Activated naive CD8-positive, alpha-beta T cell (primary cell): ENCODE measurements at regions not wholly inside any gene's neighbourhood (a gene's known extent, or its start where the extent isn't known, plus 50 kb on each side); places are given as distances from the start of the nearest gene placed in this dataset.

Source experiments
- H3K27ac Mint-ChIP-seq: one replicate; pipeline ENCODE4 v1.8.0; 2021; ENCODE audit warnings: mixed read lengths
- H3K27me3 Mint-ChIP-seq: one replicate; pipeline ENCODE4 v1.8.0; 2021; ENCODE audit warnings: mixed read lengths
- H3K36me3 Mint-ChIP-seq: one replicate; pipeline ENCODE4 v1.8.0; 2021; ENCODE audit warnings: mixed read lengths
- H3K4me1 Mint-ChIP-seq: one replicate; pipeline ENCODE4 v1.8.0; 2021; ENCODE audit warnings: low read depth, mixed read lengths
- H3K4me3 Mint-ChIP-seq: one replicate; pipeline ENCODE4 v1.8.0; 2021; ENCODE audit warnings: mild to moderate bottlenecking, mixed read lengths
- H3K9me3 Mint-ChIP-seq: one replicate; pipeline ENCODE4 v1.8.0; 2021; ENCODE audit warnings: low read depth, mixed read lengths

DNA sequence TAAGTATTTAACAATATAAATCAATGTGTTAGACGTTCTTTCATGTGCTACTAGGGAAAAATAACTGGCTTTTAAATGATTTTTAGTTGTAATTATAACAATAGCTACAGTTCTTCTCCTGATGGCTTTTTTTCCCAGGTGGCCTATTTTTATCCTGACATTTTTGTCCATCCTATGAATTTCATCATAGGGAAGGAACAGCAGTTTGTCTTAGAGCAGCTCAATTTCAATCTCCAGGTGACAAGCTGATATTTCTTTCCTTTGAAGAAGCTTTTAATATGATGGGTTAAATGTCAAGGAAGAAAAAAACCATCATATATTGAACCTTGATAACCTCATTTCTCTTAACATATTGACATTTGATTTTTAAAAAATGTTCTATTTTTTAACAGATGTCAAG is 163.0 kb upstream of the AGA start:
- H3K27me3 Mint-ChIP-seq = no peaks in the 10 kb centered on the region
- no peaks in the 10 kb centered on the region for H3K4me1 Mint-ChIP-seq

DNA sequence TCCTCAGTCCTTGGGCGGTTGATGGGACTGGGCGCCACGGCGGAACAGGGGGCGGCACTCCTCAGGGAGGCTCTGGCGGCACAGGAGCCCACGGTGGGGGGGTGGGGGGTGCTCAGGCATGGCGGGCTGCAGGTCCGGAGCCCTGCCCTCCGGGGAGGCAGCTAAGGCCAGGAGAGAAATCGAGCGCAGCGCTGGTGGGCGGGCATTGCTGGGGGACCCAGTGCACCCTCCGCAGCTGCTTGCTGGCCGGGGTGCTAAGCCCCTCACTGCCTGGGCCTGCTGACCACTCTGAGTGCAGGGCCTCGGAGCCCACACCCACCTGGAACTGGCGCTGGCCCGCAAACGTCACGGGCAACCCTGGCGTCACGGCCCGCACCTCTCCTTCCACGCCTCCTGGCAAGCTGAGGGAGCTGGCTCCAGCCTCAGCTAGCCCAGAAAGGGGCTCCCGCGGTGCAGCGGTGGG is 164.9 kb upstream of the AGA start:
- Mint-ChIP-seq H3K27ac (no peak overlapping the region), H3K27me3 (no peaks in the 10 kb centered on the region), H3K4me1 (no peaks in the 10 kb centered on the region), H3K36me3 (no peaks in the 10 kb centered on the region), H3K9me3 (no peaks in the 10 kb centered on the region), H3K4me3 (no peak overlapping the region)

More for the DNA sequence above, 163.0 kb upstream of the AGA start:
- Mint-ChIP-seq H3K4me3 (no peak overlapping the region), H3K9me3 (no peaks in the 10 kb centered on the region), H3K27ac (no peak overlapping the region), H3K36me3 (no peaks in the 10 kb centered on the region)

DNA sequence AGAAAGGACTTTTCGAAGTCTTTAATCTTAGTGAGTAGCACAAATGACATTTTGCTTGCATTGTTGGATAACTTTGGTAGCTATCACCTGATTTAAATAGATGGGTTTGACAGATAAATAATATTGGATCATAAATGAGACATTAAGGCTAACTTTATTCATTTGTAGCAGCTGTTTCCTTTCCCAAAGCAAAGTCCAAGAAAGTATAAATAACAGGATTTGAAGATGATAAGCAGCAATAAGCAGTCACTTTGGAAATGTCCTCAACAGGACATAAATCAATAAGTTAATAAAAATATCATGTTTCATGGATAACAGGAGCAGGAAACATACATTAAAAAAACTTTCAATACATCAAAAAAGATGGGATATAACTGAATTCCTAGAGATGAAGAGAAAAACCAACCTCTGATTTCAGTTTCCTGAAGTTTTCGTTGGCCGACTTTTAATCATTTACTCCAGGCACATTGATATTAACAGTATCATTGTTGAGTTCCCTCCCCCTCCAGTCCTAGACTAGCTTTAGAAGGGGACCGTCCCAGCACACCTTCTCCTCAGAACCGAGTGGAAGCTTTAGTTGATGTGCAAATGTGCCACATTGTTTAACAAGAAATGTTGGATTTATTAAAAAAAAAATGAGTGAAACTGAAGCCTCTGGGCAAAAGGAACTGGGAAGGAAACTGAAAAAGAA is 169.9 kb upstream of the AGA start:
- H3K27me3 Mint-ChIP-seq = no peaks in the 10 kb centered on the region
- no peak overlapping the region for H3K27ac Mint-ChIP-seq
- H3K4me1 Mint-ChIP-seq = no peaks in the 10 kb centered on the region
- H3K4me3 Mint-ChIP-seq = no peak overlapping the region
- H3K9me3 Mint-ChIP-seq = no peaks in the 10 kb centered on the region
- no peaks in the 10 kb centered on the region for H3K36me3 Mint-ChIP-seq

DNA sequence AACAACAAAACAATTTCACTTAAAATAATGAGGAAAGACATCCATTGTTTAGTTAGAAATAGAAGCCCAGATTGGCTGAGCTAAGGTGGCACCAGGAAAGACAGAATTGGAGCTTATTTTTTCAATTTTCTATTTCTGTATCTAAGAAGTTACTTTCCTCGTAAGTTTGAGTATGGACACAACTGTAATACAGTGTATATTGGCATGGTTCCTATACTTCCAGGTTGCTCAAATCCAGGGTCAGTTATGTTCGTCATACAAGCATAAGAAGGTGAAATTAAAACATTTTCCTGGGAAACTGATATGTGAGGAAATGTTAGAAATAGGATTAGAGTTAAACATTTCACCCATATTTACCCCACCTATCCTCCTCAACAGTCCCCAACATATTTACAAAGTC is 170.4 kb upstream of the AGA start:
- Mint-ChIP-seq H3K36me3 (no peaks in the 10 kb centered on the region), H3K4me1 (no peaks in the 10 kb centered on the region), H3K27me3 (no peaks in the 10 kb centered on the region), H3K4me3 (no peak overlapping the region), H3K9me3 (no peaks in the 10 kb centered on the region), H3K27ac (no peak overlapping the region)

DNA sequence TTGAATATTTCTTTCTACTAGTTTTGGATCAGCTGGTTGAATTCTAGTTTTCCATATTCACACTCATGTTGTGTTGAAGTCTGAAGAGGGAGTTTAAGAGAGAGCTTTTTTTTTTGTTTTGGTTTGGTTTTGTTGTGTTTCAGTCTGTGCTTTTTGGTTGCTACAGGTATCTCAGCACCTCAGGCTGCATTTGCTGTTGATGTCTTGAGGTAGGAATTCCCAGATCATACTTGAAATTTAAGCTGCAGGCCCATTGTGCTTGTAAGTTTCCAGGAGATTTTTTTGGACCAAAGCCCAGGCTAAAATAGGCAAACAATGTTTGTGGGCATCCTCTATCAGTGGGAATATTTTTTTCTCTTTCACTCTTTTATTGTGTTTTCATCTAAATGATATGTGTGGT is 190.2 kb upstream of the AGA start:
- no peaks in the 10 kb centered on the region for H3K9me3 Mint-ChIP-seq
- H3K4me3 Mint-ChIP-seq = no peak overlapping the region
- H3K36me3 Mint-ChIP-seq = no peaks in the 10 kb centered on the region
- H3K27me3 Mint-ChIP-seq = no peaks in the 10 kb centered on the region
- no peaks in the 10 kb centered on the region for H3K4me1 Mint-ChIP-seq
- H3K27ac Mint-ChIP-seq = no peak overlapping the region

DNA sequence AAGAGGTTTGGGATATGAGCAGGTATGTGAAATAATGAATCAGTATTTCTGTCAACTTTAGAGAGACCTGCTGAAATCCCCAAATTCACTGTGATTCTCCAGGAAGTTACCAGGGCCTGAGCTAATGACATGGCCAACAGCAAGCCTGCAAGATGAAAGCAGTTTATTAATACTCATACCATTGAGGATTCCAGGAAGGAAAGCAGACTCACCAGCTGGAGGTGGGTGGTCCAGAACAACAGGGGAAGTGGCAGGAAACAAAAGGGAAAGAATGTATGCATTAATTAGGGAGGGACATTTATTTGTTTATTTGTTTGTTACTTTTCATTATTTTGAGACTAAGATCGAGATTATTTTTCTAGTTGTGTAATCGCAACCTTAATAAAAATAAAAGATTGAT is 196.6 kb upstream of the AGA start:
- no peaks in the 10 kb centered on the region for H3K4me1 Mint-ChIP-seq
- H3K9me3 Mint-ChIP-seq = no peaks in the 10 kb centered on the region
- no peaks in the 10 kb centered on the region for H3K27me3 Mint-ChIP-seq
- H3K27ac Mint-ChIP-seq = no peak overlapping the region
- no peaks in the 10 kb centered on the region for H3K36me3 Mint-ChIP-seq
- H3K4me3 Mint-ChIP-seq = no peak overlapping the region

DNA sequence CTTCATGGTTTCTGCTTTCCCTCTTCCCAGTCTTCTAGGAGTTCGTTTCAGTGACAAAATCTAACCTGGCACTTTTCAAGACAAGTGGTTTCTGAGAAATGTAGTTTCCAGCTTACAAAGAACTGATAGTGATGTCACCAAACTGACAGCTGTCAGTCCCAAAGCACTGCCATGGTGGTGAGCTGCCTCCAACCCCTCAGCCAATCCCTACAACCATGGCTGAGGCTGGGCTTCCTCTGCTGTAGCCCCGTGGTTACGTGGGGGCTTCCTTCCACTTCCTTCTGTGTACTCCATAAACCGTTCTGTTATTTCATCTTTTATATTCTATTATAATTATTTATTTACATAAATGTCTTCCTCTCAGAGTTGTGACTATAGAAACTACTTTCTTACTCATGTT is 198.6 kb upstream of the AGA start:
- H3K27ac Mint-ChIP-seq = no peak overlapping the region
- no peaks in the 10 kb centered on the region for H3K36me3 Mint-ChIP-seq
- H3K27me3 Mint-ChIP-seq = no peaks in the 10 kb centered on the region
- H3K4me3 Mint-ChIP-seq = no peak overlapping the region
- H3K4me1 Mint-ChIP-seq = no peaks in the 10 kb centered on the region
- H3K9me3 Mint-ChIP-seq = no peaks in the 10 kb centered on the region

GRCh38 chr4:177660223-177660622 is 218.0 kb upstream of the AGA start:
- H3K36me3 Mint-ChIP-seq = peaks cover 6% of the 10 kb centered on the region
- no peak overlapping the region for H3K27ac Mint-ChIP-seq
- H3K4me1 Mint-ChIP-seq = no peaks in the 10 kb centered on the region
- no peak overlapping the region for H3K4me3 Mint-ChIP-seq
- H3K9me3 Mint-ChIP-seq = peaks cover 23% of the 10 kb centered on the region
- peaks cover 2% of the 10 kb centered on the region for H3K27me3 Mint-ChIP-seq

DNA sequence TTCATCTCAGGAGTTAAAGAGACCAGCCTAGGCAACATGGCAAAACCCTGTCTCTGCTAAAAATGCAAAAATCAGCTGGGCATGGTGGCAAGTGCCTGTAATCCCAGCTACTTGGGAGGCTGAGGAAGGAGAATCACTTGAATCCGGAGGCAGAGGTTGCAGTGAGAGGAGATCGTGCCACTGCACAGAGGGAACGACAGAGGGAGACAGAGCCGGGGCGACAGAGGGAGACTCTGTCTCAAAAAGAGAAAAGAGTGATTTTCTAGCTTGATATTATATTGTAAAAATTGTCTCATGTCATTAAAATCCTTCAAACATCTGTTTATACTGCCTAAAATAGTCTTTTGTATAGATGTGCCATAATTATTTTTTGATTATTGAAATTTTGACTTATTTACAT is 225.4 kb upstream of the AGA start:
- H3K9me3 Mint-ChIP-seq = peaks cover 2% of the 10 kb centered on the region
- no peaks in the 10 kb centered on the region for H3K4me1 Mint-ChIP-seq
- H3K4me3 Mint-ChIP-seq = no peak overlapping the region
- no peaks in the 10 kb centered on the region for H3K27me3 Mint-ChIP-seq
- H3K36me3 Mint-ChIP-seq = peaks cover 2% of the 10 kb centered on the region
- H3K27ac Mint-ChIP-seq = no peak overlapping the region

GRCh38 chr4:177671387-177671786 is 229.2 kb upstream of the AGA start:
- Mint-ChIP-seq H3K9me3 (no peaks in the 10 kb centered on the region), H3K4me3 (no peak overlapping the region), H3K27me3 (no peaks in the 10 kb centered on the region), H3K36me3 (no peaks in the 10 kb centered on the region), H3K27ac (no peak overlapping the region), H3K4me1 (no peaks in the 10 kb centered on the region)

GRCh38 chr4:177671845-177672244 is 229.6 kb upstream of the AGA start:
- no peaks in the 10 kb centered on the region for H3K27me3 Mint-ChIP-seq
- H3K4me1 Mint-ChIP-seq = no peaks in the 10 kb centered on the region
- H3K36me3 Mint-ChIP-seq = no peaks in the 10 kb centered on the region
- H3K9me3 Mint-ChIP-seq = no peaks in the 10 kb centered on the region
- no peak overlapping the region for H3K4me3 Mint-ChIP-seq
- no peak overlapping the region for H3K27ac Mint-ChIP-seq

GRCh38 chr4:177673985-177674489 is 231.8 kb upstream of the AGA start:
- Mint-ChIP-seq H3K27ac (no peak overlapping the region), H3K27me3 (no peaks in the 10 kb centered on the region), H3K4me3 (no peak overlapping the region), H3K9me3 (no peaks in the 10 kb centered on the region), H3K36me3 (no peaks in the 10 kb centered on the region), H3K4me1 (no peaks in the 10 kb centered on the region)

GRCh38 chr4:177680308-177680707 is 238.1 kb upstream of the AGA start:
- Mint-ChIP-seq H3K4me1 (peaks cover 1% of the 10 kb centered on the region), H3K27ac (no peak overlapping the region), H3K9me3 (no peaks in the 10 kb centered on the region), H3K27me3 (no peaks in the 10 kb centered on the region), H3K4me3 (no peak overlapping the region), H3K36me3 (no peaks in the 10 kb centered on the region)

DNA sequence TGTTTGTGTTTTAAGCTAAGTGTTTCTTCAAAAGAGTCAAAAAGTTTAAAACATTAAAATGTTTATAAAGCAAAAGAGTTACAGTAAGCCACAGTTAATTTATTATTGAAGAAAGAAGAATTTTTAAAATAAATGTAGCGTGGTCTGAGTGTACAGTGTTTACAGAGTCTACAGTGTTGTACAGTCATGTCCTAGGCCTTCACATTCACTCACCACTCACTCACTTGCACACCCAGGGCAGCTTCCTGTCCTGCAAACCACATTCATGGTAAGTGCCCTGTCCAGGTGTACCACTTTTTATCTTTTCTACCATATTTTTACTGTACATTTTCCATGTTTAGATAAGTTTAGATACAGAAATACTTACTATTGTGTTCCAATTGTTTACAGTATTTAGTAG is 239.7 kb upstream of the AGA start:
- no peaks in the 10 kb centered on the region for H3K9me3 Mint-ChIP-seq
- no peak overlapping the region for H3K27ac Mint-ChIP-seq
- H3K27me3 Mint-ChIP-seq = no peaks in the 10 kb centered on the region
- H3K36me3 Mint-ChIP-seq = no peaks in the 10 kb centered on the region
- no peak overlapping the region for H3K4me3 Mint-ChIP-seq
- peaks cover 1% of the 10 kb centered on the region for H3K4me1 Mint-ChIP-seq

DNA sequence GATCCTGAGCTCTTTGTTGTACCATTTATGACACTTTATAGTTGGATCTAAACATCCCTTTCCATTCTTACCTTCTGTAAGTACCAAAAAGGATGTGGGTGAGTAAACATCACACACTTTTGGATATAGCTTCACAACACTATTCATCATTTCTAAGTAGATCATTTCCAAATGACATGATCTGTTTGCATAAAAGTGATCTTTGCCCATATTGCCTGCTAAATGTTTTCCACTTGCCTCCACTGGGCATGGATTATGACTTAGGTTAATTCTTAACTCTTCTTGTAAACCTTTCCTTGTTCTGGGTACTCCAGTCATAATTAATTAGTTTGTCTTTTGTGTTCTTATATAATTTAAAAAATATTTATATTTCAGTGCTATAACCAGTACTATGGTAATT is 244.9 kb upstream of the AGA start:
- no peaks in the 10 kb centered on the region for H3K9me3 Mint-ChIP-seq

DNA sequence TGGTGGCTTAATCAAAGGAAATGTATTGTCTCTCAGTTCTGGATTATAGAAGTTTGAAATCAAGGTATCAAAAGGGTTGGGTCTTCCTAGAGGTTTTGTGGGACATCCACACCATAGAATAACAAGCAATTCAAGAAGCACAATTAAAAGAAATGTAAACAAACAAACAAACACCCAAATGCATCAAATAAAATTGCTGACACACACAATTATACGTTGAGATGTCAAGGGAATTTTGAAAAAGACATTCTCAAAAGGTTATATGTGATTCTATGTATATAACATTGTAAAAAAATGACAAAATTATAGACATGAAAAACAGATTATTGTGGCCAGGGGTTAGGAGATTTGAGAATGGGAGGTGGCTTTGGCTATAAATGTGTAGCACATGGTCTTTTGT is 250.7 kb upstream of the AGA start:
- Mint-ChIP-seq H3K9me3 (no peaks in the 10 kb centered on the region), H3K4me1 (no peaks in the 10 kb centered on the region), H3K27me3 (no peaks in the 10 kb centered on the region), H3K27ac (no peak overlapping the region), H3K4me3 (no peak overlapping the region), H3K36me3 (no peaks in the 10 kb centered on the region)

More for the DNA sequence above, 244.9 kb upstream of the AGA start:
- H3K4me1 Mint-ChIP-seq = no peaks in the 10 kb centered on the region
- no peak overlapping the region for H3K27ac Mint-ChIP-seq
- H3K4me3 Mint-ChIP-seq = no peak overlapping the region
- no peaks in the 10 kb centered on the region for H3K27me3 Mint-ChIP-seq
- H3K36me3 Mint-ChIP-seq = no peaks in the 10 kb centered on the region
